HG02759 (cell line): ENCODE measurements at regions not wholly inside any gene's neighbourhood (a gene's known extent, or its start where the extent isn't known, plus 50 kb on each side); places are given as distances from the start of the nearest gene placed in this dataset.

Source experiments
- ATAC-seq: cut with Tn5 transposase; IDR thresholded peaks from one replicate; pipeline ENCODE4 v1.9.1; 2021; ENCODE audit warnings: mild to moderate bottlenecking, moderate library complexity; ENCODE audit not compliant: unreplicated experiment

DNA sequence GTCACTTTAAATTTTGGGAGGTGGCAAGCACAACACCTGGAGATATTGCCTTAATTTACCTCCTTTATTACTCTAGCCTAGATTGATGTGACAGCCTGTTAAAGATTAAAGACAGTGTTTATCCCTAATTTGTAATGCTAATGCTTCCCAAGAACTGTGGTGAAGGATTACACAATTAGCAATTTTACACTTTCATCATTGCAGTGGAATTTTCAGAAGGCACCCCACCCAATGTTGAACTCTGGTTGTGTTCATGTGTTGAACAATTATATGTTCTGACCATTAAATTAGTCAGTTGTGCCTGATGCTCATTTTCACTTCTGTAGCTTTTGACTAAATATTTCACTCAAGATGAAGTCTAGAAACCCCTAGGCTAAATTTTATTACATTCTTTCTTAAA lies 317.1 kb upstream of the CWC22 start:
- ATAC-seq = no peak

DNA sequence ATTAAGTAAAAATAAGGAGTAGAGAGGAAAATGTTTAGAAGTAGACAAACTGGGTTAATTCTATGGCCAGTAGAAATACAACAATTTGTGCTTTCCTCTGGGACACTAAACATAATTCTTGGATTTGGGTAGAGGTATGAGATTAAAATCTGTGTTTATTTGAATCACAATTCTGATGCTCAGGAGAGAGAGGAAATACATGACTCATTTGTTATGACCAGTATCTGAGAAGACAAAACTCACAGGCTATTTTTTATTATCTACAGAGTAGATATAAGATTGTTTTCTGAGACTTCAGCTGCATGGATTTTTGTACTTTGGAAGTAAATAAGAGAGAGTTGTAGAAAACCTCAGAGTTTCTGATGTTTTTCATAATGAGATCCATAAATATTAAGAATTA lies 315.7 kb upstream of the CWC22 start:
- no peak for ATAC-seq

DNA sequence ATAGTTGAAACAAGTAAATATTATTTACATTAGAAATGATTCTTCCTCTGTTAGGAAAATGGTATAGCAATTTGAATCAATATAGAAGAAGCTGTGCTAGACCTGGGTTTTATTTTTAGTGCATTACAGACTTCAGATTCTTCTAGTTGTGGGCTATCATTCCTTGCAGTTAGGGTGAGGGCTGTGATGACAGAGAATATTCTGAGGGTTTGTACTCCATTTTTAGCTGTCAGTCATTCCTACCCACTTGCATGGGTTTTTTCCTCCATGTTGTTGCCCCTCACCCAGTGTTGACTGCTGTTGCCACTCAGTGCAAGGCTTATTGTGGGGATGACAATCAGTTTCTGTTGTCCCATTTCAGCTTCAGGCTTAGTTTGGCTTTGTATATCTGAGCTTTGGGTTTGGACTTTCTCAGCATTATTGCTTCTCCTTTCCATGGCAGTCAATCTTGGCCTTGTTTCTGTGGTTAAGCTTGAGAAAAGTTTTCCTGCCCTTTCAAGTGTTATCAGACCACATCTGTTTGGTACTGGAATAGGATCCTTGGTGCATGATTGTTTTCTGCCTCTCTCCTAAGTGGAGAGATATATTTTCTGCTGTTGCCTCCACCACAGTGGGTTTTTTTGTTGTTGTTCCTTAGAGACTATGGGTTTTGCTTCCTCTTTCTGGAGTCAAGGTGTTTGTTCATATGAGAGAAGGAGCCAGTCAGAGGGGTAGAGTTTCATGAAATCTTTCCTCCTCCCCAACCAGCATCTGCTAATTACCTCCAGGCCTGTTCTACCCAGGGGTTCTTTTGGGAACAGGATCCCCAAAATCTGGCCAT lies 312.7 kb upstream of the CWC22 start:
- ATAC-seq = peak; percentile 90

DNA sequence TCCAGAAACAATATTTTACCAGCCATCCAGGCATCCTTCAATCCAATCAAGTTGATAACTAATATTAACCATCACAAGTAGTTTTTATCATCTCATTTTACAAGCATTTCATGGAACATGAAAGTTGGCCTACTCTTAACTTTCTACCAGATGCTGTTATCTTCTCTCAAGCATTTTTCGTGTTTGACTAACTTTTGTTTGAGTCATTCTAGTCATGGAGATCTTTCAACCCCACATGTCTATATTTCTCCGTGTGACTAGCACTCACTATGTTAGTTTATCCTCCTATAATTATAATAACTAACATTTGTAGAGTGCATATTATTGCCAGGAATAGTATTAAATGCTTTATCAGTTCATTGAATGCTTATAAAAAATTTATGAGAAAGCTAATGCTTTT lies 307.0 kb upstream of the CWC22 start:
- ATAC-seq = no peak

DNA sequence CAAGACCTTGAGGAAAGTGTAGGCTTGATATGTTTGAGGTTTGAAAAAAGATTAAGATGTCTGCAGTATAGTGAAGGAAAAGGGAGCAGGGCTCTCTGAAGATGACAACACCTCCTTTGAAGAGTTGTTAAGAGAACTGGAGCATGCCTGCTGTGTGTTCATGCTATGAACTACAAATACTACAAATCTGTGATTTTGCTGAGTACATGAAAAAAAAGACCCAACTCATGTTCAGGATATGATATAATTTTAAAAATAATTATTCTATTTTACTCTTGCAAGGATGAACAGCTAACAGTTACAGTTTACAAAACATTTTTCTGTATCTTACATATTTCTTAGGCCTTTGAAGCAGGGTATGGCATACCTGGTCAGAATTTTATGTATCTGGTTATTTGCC lies 305.4 kb upstream of the CWC22 start:
- ATAC-seq = no peak

DNA sequence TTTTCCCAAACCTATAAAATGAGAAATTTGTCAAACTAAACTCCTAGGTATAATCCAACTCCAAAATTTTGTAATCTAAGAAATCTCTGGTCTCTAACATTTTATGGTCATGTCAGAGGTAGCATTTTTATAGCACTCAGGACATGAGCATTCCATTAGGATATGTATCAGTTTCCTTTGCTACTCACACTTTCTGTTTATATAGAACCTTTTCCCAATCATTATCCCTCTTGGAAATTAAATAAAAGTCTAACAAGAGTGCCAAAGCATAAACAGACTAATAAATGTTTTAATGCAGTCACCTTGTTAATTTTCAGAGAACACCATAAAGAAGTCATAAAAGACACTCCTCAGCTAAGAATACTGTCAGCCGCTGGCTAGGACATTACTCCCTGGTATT lies 300.0 kb upstream of the CWC22 start:
- no peak for ATAC-seq

DNA sequence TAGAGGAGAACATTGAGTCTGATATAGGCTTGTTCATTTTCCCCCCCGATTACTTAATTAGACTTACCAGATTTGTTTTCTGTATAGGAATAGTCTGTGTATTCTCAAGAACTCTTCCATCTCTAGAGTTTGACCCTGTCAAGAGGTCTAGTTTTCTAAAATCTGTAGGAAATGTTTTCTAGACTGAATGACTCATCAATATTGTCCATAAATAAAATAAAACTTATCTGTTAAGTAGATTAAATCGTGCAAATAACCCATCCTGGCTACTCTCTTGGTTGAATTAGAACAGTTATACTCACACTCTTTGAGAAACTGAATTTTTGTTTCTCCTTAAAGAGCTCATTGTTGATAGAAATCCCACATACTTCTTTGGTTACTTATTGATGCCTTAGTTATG lies 299.2 kb upstream of the CWC22 start:
- ATAC-seq = no peak

DNA sequence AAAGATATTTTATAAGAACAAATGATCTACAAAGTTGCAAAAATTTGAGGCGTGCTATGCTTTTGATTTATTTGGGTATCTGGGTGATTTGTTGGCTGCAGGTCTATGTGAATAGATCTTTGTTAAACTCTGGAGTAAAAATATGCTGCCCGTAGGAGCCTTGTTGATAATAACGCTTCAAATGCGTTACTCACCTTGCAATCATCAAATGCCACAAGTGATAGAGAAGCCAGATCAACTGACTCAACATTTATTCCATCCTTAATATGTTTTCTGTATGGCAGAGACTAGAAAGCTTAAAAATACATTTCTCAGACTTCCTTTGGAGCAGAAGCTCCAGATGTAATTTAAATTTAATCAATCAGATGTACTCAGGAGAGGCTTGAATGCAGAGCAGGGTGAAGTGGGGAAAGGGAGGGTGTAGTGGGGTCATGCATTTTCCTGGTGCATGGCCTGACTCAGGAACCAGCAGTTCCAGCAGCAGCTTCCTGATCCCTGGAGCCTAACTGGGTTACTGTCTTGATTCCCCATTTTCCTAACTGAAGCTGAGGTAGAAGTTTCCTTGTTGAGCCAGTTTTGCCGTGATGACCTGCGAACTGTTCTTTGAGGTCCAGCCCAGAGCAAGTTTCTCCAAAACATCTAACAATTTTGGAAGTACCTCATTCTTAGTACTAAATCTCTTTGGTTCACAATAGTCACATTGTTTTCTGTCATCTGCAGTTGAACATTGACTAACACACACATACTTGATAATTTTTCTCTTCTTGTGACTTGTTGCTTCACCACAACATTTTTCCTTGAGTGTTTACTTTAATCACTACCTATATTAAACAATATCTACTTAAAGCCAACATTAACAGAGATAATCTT lies 284.7 kb upstream of the CWC22 start:
- ATAC-seq = no peak

DNA sequence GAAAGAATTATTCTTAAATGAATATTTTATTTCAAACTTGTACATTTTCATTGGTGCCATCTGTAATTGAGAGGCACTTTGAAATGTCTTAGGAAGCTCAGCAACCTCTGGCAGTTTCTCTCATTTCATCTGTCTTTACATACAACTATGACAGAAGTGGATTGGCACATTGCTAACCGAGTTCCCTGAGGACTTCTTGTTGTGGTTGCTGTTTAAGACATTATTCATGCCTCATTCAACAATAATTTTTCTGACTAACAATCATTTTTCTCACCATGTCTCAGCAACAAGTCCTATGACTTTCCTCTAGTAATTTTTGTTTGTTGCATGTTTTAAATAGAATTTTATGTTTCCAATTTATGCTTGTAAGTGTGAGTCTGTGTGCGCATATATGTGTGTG lies 284.0 kb upstream of the CWC22 start:
- no peak for ATAC-seq

DNA sequence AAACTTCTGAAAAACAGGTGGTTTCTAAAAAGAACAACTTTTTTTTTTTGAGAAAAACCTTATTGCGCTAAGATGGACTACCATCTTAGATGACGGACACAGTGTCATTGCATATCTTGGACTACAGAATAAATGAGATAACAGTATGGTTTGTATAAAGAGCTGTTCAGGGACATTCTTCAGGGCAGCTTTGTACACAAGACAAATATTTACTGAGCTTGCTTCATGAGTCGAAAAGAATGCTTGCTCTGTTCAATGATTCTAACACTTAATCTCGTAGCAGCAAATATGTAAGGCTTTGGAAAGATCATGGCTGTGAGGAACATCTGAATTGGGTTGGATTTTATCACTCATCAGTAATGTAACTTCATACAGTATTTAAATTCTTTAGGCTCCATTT lies 282.5 kb upstream of the CWC22 start:
- no peak for ATAC-seq

DNA sequence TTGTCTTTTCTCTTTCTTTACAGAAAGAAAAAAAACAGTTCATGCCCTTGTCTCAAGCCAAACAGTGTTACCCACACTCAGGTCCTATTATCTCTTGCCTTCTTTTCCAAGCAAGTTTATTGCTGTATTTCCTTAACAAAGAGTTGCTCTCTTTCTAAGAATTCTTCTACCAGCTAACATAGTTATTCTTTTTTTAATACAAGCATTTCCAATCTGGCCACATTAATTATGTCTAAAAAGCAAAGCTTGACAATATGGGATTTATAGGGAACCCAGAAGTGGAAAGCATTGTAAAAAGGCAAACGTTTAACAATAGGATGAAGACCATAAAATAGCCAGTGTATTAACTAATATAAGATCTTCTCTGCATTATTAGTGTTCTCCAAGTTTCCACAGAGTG lies 272.5 kb upstream of the CWC22 start:
- no peak for ATAC-seq

DNA sequence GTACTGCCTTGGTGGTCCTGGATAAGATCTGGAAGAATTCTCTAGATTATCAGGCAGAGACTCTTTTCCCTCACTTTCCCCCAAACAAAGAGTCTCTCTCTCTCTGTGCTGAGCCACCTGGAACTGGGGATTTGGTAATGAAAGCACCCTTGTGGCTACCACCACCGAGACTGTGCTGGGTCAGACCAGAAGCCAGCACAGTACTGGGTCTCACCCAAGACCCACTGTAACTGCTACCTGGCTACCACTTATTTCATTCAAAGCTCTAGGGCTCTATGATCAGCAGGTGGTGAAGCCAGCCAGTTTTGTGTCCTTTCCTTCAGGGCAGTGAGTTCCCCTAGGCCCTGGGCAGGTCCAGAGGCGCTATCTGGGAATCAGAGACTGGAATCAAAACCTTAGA lies 269.6 kb upstream of the CWC22 start:
- ATAC-seq = no peak

DNA sequence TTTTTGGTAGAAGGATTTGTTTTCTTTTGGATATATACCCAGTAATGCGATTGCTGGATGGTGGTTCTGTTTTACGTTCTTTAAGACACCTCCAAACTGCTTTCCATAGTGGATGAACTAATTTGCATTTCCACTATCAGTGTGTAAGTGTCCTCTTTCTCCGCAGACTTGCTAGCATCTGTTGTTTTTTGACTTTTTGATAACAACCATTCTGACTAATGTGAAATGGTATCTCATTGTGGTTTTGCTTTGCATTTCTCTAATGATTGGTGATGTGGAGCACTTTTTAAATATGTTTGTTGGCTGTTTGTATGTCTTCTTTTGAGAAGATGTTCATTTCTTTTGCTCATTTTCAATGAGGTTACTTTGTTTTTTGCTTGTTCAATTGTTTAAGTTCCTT lies 260.9 kb upstream of the CWC22 start:
- ATAC-seq = no peak

DNA sequence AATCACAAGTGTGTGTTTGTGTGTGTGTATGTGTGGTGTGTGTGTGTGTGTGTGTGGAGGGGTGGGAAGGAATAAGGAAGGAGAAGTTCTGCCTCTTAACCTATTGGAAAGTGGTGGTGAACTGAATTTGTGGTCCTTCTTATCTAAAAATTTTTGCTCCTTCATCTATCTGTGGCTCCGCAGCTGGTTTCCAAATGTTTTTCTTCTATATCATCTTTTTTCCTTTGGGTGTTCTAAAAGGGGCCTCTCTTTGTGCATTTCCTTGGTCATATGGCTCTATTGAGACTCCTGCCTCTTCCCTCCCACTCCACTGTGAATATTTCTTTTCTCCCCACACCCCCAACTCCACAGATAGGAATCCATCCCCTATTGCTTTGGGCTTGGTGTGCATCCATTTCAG lies 254.9 kb upstream of the CWC22 start:
- no peak for ATAC-seq

DNA sequence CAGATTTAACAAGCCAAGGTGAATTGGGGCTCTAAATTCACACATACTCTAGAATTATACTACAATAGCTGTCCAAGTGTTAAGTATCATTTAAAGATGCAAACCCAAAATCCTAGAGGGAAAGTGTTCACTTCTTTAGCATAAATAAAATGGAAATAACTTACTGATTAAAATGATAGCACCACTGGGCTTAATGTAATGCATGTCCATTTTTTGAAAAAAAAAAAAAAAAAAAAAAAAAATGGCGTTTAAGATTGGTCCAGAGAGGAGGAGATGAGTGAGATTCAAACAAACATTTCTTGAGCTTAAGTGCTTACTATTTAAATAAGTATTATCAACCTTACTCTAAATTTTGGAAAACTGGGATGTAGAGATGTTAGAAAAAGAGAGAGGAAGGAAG lies 251.5 kb upstream of the CWC22 start:
- ATAC-seq = no peak

DNA sequence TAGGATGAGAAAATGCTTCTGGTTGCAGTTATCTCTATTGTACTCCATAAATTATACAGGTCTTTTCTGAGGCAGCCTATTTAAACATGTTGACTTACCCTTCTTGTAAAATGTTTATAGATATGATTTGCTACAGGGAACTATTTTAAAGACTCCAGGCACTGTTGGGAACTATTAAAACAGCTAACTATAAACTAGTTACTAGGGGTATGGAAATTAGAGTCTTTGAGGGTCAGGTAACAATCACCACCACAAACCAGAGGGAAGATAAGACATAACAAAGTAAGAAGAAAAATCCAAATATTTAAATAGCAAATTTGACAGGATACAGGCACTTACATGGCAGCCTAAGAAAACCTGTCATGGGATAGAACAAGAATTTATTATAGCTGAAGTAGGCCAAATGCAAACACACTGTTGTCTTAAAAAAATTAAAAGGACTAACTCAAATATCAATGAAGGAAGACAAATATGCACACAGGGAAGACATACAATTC lies 251.0 kb upstream of the CWC22 start:
- ATAC-seq = no peak

DNA sequence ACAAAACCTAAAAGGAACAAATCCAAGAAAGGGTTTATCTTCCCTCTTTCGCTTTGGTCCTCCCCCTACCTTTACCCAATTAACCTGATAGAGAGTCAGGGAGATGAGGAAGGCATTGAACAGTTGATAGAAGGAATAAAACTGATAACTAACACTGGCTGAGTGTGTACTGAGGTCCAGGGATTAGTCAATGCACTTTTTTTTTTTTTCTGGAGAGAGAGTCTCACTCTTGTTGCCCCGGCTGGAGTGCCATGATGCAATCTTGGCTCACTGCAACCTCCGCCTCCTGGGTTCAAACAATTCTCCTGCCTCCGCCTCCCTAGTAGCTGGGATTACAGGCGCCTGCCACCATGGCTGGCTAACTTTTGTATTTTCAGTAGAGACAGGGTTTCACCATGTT lies 250.2 kb upstream of the CWC22 start:
- no peak for ATAC-seq

DNA sequence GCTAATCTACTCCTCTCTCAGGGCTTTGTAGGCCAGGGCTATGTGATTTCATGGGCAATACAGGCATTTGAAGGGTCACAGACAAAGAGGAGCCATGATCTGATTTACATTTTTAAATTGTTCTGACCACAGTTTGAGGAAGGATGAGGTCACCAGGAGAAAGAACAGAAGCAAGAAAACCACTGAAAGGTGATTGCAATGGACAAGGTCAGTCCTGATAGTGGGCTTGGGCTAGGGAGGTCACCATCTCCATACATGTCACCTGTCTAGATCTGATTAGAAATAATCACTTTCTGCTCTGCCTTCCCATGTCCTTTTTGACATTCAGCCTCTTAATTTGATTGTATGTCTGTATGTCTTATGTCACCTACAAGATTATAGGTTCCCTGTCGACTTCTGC lies 248.9 kb upstream of the CWC22 start:
- no peak for ATAC-seq

DNA sequence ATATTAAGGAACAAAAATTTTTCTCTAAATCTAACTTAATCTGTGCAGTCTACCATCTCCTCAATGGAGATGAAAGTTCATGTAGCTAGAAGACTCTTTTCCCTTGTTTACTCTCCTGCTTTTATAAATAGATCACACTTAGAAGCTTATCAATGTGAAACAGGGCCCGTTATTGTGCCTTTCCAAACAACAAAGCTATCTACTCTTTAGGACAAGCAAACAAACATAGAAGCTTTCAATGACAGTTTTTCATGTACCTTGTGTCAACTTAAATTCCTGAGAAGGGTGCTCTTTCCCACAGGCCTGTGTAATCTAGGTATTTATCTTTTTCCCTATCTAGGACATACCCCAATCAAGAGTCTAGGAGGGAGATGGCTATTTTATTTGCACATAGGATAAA lies 247.8 kb upstream of the CWC22 start:
- no peak for ATAC-seq

DNA sequence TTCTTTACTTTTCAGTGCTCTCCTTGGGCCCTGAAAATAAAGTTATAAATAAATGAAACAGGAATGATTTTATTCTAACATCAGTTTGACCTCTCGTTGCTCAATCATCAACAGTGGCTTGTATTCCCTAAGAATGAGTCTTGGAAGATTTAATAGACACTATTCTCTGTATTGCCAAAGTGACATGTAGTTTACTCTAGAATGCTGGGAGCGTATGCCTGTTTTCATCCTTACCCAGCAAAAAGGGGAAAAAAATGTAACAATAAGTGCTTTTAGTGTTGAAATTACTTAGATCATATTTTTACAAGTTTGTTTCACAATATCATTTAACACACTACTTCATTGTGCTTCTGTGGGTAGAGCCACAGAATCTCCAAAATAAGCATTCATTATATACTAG lies 240.6 kb upstream of the CWC22 start:
- ATAC-seq = no peak

DNA sequence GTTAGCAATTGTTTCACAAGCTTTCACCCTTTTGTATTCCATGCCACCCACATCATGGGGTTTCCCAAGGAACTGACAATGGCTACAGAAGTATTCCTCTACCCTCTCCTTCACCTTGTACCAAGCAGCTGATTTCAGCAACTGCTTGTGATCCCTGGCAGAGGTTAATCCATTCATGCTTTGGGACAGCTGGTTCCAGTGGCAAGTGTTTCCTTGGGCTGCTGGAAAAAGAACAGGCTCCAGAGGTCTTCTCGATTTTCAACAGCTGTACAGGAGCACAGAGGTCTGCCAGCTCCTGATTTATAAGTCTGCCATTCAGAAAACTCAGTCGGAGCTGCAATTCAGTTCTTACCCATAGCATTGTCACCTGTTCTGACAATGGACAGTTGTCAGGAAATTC lies 239.2 kb upstream of the CWC22 start:
- ATAC-seq = no peak

DNA sequence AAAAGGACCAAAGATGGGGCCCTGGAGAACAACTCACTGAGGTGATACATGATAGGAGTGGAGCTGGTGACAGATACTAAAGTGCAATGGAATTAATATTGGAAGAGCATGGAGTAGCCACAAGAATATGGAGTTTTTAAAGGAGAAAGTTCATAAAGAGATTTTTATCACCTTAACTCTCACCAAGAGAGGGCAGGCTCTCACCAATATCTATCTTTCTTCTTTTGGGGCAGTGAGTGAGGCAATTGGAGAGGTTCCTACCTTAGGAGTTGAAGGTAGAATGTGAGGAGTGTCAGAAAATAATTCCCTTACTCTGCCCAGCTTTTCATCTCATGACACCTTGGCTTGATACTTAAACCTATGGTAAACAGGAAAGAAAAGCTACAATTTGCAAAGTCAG lies 233.7 kb upstream of the CWC22 start:
- ATAC-seq = no peak
